A673 (cell line): ENCODE measurements at regions not wholly inside any gene's neighbourhood (a gene's known extent, or its start where the extent isn't known, plus 50 kb on each side); places are given as distances from the start of the nearest gene placed in this dataset.

Experiments used
- BruUV-seq: library from RNA; stranded (reverse); fragments of 400-500 nt; replicated peaks from 2 replicates; lab custom pipeline; 2021; lab: Mats Ljungman, UMichigan
- CTCF ChIA-PET: fragments of 300-600 bp; sonication (Branson Sonifier 250); formaldehyde crosslinking; loops from one replicate; lab custom pipeline; 2022; ENCODE audit warnings: antibody characterized with exemption; lab: Charles Lee
- POLR2A ChIA-PET: fragments of 300-600 bp; sonication (Branson Sonifier 250); formaldehyde crosslinking; loops from one replicate; lab custom pipeline; 2022; ENCODE audit warnings: antibody characterized with exemption; ENCODE audit not compliant: low non-redundant PET; lab: Charles Lee
- DNase-seq: peaks from one replicate; pipeline ENCODE4 v3.0.0-alpha.2; 2015; ENCODE audit warnings: low spot score
- H3K27ac ChIP-seq: fragments of 200-600 bp; sonication (generic); 2 replicates; pipeline ENCODE4 v1.5.1; 2016; ENCODE audit warnings: mixed run types, low read depth, mild to moderate bottlenecking, mixed read lengths, antibody characterized with exemption, low read length; ENCODE audit not compliant: poor library complexity, severe bottlenecking
- H3K27me3 ChIP-seq: fragments of 200-600 bp; sonication (generic); replicated peaks from 2 replicates; pipeline ENCODE4 v1.6.1; 2017; ENCODE audit warnings: mixed run types, low read depth, mild to moderate bottlenecking, mixed read lengths, antibody characterized with exemption, low read length; ENCODE audit not compliant: insufficient read depth, poor library complexity
- H3K36me3 ChIP-seq: fragments of 200-600 bp; sonication (generic); 2 replicates; pipeline ENCODE4 v1.6.1; 2016; ENCODE audit warnings: mixed run types, mild to moderate bottlenecking, mixed read lengths, antibody characterized with exemption, low read length; ENCODE audit not compliant: insufficient read depth, poor library complexity, severe bottlenecking
- H3K4me1 ChIP-seq: fragments of 200-600 bp; sonication (generic); 2 replicates; pipeline ENCODE4 v1.6.1; 2017; ENCODE audit warnings: mixed run types, mild to moderate bottlenecking, mixed read lengths, antibody characterized with exemption, low read length; ENCODE audit not compliant: insufficient read depth, poor library complexity, severe bottlenecking
- H3K4me3 ChIP-seq: fragments of 200-600 bp; sonication (generic); 2 replicates; pipeline ENCODE4 v1.5.1; 2016; ENCODE audit warnings: low read depth, mixed run types, mild to moderate bottlenecking, mixed read lengths, low read length; ENCODE audit not compliant: poor library complexity, severe bottlenecking
- H3K9me3 ChIP-seq: fragments of 200-600 bp; sonication (generic); 2 replicates; pipeline ENCODE4 v1.6.1; 2016; ENCODE audit warnings: mixed run types, low read depth, mild to moderate bottlenecking, mixed read lengths, antibody characterized with exemption, low read length; ENCODE audit not compliant: poor library complexity, severe bottlenecking
- CTCF ChIP-seq: fragments of 300-800, 200-600 bp; sonication (generic); conservative IDR thresholded peaks from 2 replicates; pipeline ENCODE4 v1.5.1; 2017; ENCODE audit warnings: low read depth, mild to moderate bottlenecking, antibody characterized with exemption, low read length, moderate library complexity, mixed read lengths
- EZH2 ChIP-seq: fragments of 200-600 bp; sonication (generic); IDR thresholded peaks from 2 replicates; pipeline ENCODE4 v1.6.1; 2017; ENCODE audit warnings: borderline replicate concordance, low read depth, mild to moderate bottlenecking, mixed read lengths, antibody characterized with exemption, low read length; ENCODE audit not compliant: poor library complexity, severe bottlenecking
- intact Hi-C: fragments of 100-400 bp; cut with micrococcal nuclease; formaldehyde crosslinking; loops from one replicate; pipeline ENCODE4 v1.10.0; 2022; ENCODE audit not compliant: unreplicated experiment

- intact Hi-C loops: no loop called here
- Histone ChIP-seq H3K4me3 (no peak overlapping the region), H3K4me1 (no peaks in the 10 kb centered on the region), H3K9me3 (no peaks in the 10 kb centered on the region), H3K36me3 (no peaks in the 10 kb centered on the region), H3K27me3 (peaks cover 78% of the 10 kb centered on the region), H3K27ac (no peak overlapping the region)
- CTCF ChIA-PET: no interaction called here
- DNase-seq: no peak
- no TSS peak for BruUV-seq
- TF ChIP-seq EZH2 (no peak), CTCF (no peak)
- POLR2A ChIA-PET: no interaction called here
Measured at GRCh38 chr17:6205033-6205432, 134.9 kb downstream of the WSCD1 start.

- intact Hi-C loops: no loop called here
- ChIA-PET CTCF (no interaction called here), POLR2A (no interaction called here)
- Histone ChIP-seq H3K4me3 (no peak overlapping the region), H3K4me1 (no peaks in the 10 kb centered on the region), H3K36me3 (no peaks in the 10 kb centered on the region), H3K27ac (no peak overlapping the region), H3K27me3 (peaks cover 73% of the 10 kb centered on the region), H3K9me3 (no peaks in the 10 kb centered on the region)
- TF ChIP-seq EZH2: no peak
- TF ChIP-seq CTCF: no peak
- DNase-seq: no peak
- BruUV-seq: no TSS peak
Measured at GRCh38 chr17:6204203-6204722, 134.1 kb downstream of the WSCD1 start.

GRCh38 chr17:6196355-6196754, 126.2 kb downstream of the WSCD1 start:
- ChIA-PET POLR2A (no interaction called here), CTCF (no interaction called here)
- intact Hi-C loops: no loop called here
- Histone ChIP-seq H3K27ac (no peak overlapping the region), H3K4me3 (no peak overlapping the region), H3K9me3 (no peaks in the 10 kb centered on the region), H3K27me3 (peaks cover 48% of the 10 kb centered on the region), H3K36me3 (no peaks in the 10 kb centered on the region), H3K4me1 (no peaks in the 10 kb centered on the region)
- BruUV-seq: no TSS peak
- no peak for TF ChIP-seq CTCF
- no peak for TF ChIP-seq EZH2
- DNase-seq: no peak
